ENCODE measurements at regions not wholly inside any gene's neighbourhood (a gene's known extent, or its start where the extent isn't known, plus 50 kb on each side); places are given as distances from the start of the nearest gene placed in this dataset.

- no peak overlapping the region for H3K4me3 ChIP-seq
- intact Hi-C loops (cut with DNase I): no loop called here
- ATAC-seq (no peak), DNase-seq (no peak)
- no peak for TF ChIP-seq CTCF (IDR thresholded peaks at IDR 0.05)
- no peaks in the 10 kb centered on the region for H3K4me1 ChIP-seq
- no peak overlapping the region for H3K27ac ChIP-seq
- no peaks in the 10 kb centered on the region for H3K27me3 ChIP-seq (ENCODE audit: insufficient read depth in 3 of 3, low read length in 2 of 3)
- peaks cover 11% of the 10 kb centered on the region for H3K9me3 ChIP-seq
- 36 to 46% (median 41%) methylated on average over 2 of the region's 2 CpGs for WGBS, 3 donors
- no peaks in the 10 kb centered on the region for H3K36me3 ChIP-seq (ENCODE audit: insufficient read depth in 1 of 2, low read depth in 1 of 2)
Measured at GRCh38 chr6:99184696-99185095, 164.8 kb downstream of the FAXC start.

GRCh38 chr6:99183066-99183465, 166.4 kb downstream of the FAXC start:
- WGBS, 3 donors: 91 to 95% (median 95%) methylated on average over 1 of the region's 1 CpG
- Histone ChIP-seq H3K4me3 (no peak overlapping the region), H3K4me1 (no peaks in the 10 kb centered on the region), H3K9me3 (peaks cover 17% of the 10 kb centered on the region), H3K27ac (no peak overlapping the region), H3K27me3 (ENCODE audit: insufficient read depth in 3 of 3, low read length in 2 of 3) (no peaks in the 10 kb centered on the region), H3K36me3 (ENCODE audit: insufficient read depth in 1 of 2, low read depth in 1 of 2) (no peaks in the 10 kb centered on the region)
- no peak for DNase-seq
- no peak for TF ChIP-seq CTCF (IDR thresholded peaks at IDR 0.05)
- intact Hi-C loops (cut with DNase I): no loop called here
- ATAC-seq: no peak

GRCh38 chr6:99181174-99181573, 168.3 kb downstream of the FAXC start:
- ATAC-seq (no peak), DNase-seq (no peak)
- WGBS, 3 donors: 75 to 86% (median 85%) methylated on average over 1 of the region's 1 CpG
- Histone ChIP-seq H3K9me3 (peaks cover 17% of the 10 kb centered on the region), H3K27ac (no peak overlapping the region), H3K36me3 (ENCODE audit: insufficient read depth in 1 of 2, low read depth in 1 of 2) (no peaks in the 10 kb centered on the region), H3K4me3 (no peak overlapping the region), H3K27me3 (ENCODE audit: insufficient read depth in 3 of 3, low read length in 2 of 3) (no peaks in the 10 kb centered on the region), H3K4me1 (no peaks in the 10 kb centered on the region)
- intact Hi-C loops (cut with DNase I): no loop called here
- no peak for TF ChIP-seq CTCF (IDR thresholded peaks at IDR 0.05)

GRCh38 chr6:99178168-99178567, 171.3 kb downstream of the FAXC start:
- Histone ChIP-seq H3K27me3 (ENCODE audit: insufficient read depth in 3 of 3, low read length in 2 of 3) (no peaks in the 10 kb centered on the region), H3K4me3 (no peak overlapping the region), H3K27ac (no peak overlapping the region), H3K4me1 (no peaks in the 10 kb centered on the region), H3K9me3 (peaks cover 17% of the 10 kb centered on the region), H3K36me3 (ENCODE audit: insufficient read depth in 1 of 2, low read depth in 1 of 2) (no peaks in the 10 kb centered on the region)
- no peak for DNase-seq
- ATAC-seq: no peak
- WGBS, 3 donors: 54 to 67% (median 62%) methylated on average over 2 of the region's 2 CpGs
- no peak for TF ChIP-seq CTCF (IDR thresholded peaks at IDR 0.05)
- intact Hi-C loops (cut with DNase I): no loop called here

GRCh38 chr6:99177736-99178135, 171.7 kb downstream of the FAXC start:
- no peak for ATAC-seq
- no peaks in the 10 kb centered on the region for H3K27me3 ChIP-seq (ENCODE audit: insufficient read depth in 3 of 3, low read length in 2 of 3)
- WGBS, 3 donors: 87 to 95% (median 92%) methylated on average over 2 of the region's 2 CpGs
- no peak for TF ChIP-seq CTCF (IDR thresholded peaks at IDR 0.05)
- no peak overlapping the region for H3K27ac ChIP-seq
- no peak for DNase-seq
- H3K4me1 ChIP-seq: no peaks in the 10 kb centered on the region
- intact Hi-C loops (cut with DNase I): no loop called here
- no peak overlapping the region for H3K4me3 ChIP-seq
- H3K9me3 ChIP-seq: peaks cover 17% of the 10 kb centered on the region
- no peaks in the 10 kb centered on the region for H3K36me3 ChIP-seq (ENCODE audit: insufficient read depth in 1 of 2, low read depth in 1 of 2)

Data from psoas muscle (tissue), 7 donors.